ENCODE measurements at regions not wholly inside any gene's neighbourhood (a gene's known extent, or its start where the extent isn't known, plus 50 kb on each side); places are given as distances from the start of the nearest gene placed in this dataset.
A peak's percentile ranks its signal among the peaks of the same experiment; 100 is the strongest.
"Not testable (repeated sequence)": the region's sequence is repeated elsewhere in the genome, so short reads cannot be mapped to it uniquely, and the experiment has no call there.

DNA sequence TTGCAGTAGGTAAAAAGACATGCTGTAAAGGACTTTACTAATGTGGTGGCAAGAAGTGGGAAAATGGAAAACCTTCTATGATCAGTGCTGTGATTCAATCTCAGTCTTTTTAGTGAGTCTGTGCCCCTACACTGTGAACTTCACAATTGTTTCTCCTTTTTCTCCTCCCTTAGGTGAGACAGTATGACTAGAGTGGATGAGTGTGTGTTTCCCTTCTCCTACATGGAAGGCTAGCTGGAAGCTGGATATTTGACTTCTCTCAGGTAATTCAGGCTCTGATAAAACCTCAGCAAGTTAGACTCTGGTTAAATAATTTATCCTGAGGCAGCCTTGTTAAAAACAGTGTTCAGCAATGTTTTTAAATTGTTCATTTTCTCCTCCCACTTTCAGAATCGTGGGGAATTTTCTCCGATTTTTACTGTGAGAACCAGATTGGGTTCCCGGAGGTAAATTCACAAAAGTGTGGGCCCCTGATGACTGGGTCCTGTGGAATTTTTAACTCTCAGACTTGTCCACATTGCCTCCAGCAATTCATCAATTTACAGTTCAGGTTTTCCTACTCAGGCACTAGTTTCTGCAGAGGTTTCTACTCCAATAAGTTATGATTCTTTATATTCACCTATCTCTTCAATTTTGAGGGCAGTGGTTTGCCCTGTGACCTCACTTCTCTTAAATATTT lies 149.1 kb upstream of the PIK3R1 start:
- DNase-seq = no peak

DNA sequence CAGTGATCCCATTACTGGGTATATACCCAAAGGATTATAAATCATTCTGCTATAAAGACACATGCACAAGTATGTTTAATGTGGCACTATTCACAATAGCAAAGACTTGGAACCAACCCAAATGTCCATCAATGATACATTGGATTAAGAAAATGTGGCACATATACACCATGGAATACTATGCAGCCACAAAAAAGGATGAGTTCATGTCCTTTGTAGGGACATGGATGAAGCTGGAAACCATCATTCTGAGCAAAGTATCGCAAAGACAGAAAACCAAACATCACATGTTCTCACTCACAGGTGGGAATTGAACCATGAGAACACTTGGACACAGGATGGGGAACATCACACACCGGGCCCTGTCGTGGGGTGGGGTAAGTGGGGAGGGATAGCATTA lies 150.2 kb upstream of the PIK3R1 start:
- not testable (repeated sequence) for DNase-seq

DNA sequence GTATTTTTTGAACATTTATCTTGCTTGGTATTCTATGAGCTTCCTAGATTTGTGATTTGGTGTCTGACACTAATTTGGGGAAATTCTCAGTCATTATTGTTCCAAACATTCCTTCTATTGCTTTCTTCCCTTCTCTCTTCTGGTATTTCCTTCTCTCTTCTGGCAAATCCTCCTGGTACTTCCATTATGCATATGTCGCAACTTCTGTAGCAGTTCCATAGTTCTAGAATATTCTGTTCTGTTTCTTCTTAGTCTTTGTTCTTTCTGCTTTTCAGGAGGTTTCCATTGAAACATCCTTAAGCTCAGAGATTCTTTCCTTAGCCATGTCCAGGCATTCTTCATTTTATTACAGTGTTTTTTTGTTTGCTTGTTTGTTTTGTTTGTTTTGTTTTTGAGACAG lies 155.2 kb upstream of the PIK3R1 start:
- DNase-seq = no peak

DNA sequence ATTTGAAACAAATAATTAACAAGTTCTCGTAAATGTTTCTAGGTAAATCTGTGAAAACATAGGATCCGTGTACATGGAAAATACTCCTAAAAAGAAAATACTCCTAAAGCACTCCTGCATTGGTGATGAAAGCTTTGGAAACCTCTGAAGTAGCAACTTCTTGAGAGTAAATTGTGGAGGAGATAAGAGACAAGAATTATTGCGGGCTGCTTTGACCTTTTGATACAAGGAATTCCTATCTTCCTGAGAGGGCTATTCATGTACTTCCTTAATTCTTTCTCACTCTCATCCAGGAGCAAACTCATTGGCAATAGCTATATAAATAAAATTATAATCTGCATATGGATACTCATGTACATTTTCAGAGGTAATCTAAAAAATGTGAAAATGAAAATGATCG lies 158.4 kb upstream of the PIK3R1 start:
- DNase-seq = no peak

DNA sequence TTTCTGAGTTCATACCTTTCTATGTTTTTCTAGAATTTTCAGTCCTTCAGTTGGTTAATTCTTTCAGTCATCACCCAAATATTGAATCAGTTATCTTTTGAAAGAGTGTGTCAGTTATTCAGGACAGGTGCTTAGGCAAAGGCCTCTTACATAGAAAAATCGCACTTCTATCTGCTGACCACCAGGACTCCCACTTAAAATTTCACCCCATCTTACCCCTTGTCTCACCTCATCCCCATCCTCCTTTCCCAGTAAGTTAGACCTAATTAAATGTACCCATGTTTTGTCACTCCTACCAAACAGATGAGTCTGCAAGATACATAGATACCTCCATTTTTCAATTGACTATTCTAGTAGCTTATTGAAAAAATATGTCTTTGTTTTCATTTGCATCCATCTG lies 159.9 kb upstream of the PIK3R1 start:
- no peak for DNase-seq

DNA sequence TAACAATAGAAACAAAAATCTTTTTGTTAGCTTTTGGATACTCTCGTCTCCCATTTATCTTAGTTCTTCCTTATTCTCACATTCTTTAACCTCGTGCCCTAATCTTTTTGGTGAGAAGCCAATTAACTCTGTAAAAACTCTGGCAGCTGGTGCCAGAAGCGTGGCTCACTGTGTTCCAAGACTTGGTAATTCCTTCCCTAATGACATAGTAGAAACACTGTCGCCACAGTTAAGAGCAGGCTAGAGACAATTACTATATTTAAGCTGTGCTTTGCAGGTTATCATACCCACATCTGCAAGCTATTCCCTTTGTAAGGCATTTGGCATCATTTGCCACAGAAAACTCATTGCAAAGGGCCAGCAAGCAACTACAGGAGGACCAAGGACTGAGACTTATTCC lies 160.9 kb upstream of the PIK3R1 start:
- no peak for DNase-seq

DNA sequence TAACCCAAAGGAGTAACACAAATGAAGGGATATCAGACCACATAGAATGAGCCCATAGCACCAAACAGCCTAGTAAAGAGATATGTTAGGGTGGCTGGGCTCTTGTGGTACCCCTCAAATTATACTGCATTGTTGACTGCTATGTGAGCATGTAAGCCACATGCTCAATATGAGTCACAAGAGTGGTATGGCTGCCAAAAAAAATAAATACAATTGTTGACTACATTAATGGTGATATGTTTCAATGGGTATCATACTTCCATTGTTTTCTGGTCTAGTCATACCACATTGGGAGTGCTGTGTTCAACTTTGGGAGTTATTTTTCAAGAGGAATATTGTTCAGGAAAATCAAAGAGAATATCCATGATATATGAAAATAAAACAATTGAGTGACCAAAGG lies 162.4 kb upstream of the PIK3R1 start:
- DNase-seq = no peak

DNA sequence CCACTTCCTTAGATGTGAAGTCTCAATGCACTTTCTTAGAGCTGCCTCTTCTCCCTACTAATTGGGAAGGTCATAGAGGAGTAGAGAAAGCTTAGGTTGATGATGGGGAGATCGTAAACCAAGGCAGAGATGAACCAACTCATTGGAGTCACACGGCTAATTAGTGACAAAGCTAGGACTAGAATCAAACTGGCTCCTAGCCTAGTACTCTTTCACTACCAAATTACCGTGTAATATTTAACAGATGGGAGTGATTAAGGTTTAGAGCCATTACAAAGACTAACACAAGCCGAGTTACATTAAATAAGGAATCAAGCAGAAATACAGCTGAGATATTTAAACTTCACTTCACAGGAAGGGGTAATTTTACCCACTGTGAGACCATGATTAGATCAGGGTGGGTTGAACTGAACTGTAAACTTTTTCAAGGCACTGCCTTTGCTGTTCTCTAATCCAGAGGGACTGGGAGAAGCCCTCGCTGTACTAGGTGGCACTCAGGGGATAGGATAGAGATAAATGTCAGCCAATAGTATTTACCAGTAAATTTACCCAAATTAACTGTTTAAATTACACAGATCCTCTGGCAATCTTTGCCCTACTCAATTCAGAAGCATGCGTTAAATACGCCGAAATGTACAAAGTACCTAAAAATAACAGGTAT lies 166.4 kb upstream of the PIK3R1 start:
- no peak for DNase-seq

DNA sequence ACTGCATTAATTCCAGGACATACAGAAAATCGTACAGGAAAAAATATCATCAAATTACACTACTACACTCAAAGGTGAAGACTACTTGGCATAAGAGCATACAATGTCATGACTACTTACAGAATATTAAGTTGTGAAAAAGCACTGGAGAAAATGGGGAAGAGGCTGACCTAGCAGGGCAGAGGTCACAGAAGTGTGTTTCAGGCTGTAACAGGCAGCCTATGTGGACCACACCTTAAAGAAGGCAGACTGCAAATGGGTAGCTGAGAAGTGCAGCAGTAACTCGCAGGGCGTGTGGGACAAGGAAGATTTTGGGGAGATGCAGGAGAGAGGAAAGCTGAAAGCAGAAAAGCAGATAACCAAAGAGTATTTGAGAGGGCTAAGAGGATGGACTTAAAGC lies 167.0 kb upstream of the PIK3R1 start:
- peak in 1 of 2 donors; percentile 21 for DNase-seq

DNA sequence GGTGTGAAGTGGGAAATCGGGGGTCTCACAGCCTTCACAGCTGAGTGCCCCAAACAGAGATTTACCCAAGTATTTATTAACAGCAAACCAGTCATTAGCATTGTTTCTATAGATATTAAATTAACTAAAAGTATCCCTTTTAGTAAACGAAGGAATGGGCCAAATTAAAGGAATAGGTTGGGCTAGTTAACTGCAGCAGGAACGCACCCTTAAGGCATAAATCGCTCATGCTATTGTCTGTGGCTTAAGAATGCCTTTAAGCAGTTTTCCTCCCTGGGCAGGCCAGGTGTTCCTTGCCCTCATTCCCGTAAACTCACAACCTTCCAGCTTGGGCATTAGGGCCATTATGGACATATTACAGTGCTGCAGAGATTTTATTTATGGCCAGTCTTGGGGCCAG lies 167.5 kb upstream of the PIK3R1 start:
- DNase-seq = not testable (repeated sequence)

DNA sequence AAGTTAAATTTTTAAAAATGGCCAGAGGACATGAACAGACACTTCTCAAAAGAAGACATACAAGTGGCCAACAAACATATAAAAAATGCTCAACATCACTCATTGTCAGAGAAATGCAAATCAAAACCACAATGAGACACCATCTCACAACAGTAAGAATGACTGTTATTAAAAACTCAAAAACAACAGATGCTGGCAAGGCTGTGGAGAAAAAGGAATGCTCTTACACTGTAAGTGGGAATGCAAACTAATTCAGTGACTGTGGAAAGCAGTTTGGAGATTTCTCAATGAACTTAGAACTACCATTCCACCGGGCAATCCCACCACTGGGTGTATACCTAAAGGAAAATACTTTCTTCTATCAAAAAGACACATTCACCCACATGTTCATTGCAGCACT lies 168.5 kb upstream of the PIK3R1 start:
- DNase-seq = no peak

DNA sequence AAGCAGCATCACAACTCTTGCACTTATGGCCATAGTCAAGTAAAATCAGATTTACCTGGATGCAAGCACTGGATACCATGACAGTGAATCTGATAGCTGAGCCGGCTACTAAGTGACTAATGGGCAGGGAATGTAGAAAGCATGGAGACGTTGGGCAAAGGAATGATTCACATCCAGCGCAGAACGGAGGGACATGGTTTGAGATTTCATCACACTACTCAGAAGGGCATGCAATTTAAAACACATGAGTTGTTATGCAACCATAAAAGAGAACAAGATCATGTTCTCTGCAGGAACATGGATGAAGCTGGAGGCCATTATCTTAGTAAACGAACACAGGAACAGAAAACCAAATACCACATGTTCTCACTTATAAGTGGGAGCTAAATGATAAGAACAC lies 169.1 kb upstream of the PIK3R1 start:
- peak in 1 of 2 donors; percentile 54 for DNase-seq

DNA sequence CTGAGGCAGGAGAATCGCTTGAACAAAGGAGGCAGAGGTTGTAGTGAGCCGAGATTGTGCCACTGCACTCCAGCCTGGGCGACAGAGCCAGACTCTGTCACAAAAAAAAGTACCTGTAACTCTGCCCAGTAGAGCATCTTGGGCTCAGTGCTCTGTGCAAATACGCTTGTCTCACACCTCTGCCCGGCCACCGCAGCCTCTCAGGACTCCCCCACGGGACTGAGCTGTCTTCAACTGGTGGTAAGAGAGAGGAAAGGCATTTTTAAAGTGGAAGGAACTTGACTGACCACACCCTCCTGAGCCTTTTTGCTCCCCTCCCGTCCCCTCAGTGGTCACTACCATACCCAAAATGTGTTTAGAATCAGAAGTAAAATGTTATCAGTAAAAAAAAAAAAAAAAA lies 174.3 kb upstream of the PIK3R1 start:
- peak in 1 of 2 donors; percentile 68 for DNase-seq

DNA sequence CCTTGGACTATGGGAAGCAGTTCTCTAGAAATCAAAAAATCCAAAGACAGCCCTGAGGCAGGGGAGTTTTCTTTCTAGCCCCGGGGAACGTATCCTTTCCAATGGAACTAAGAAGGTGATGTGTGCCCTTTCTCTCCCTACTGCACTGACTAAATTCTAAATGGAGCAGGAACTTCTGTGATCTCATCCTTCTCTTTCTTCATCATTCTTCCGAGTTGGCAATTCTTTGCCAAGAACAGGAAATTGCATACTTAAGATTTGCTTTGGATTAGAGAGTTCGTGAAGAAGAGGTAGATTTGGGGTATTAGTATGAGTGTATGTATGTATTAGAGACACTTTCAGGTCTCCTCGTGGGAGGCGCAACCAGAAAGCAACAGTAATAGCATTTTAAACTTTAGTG lies 178.0 kb upstream of the PIK3R1 start:
- no peak for DNase-seq

DNA sequence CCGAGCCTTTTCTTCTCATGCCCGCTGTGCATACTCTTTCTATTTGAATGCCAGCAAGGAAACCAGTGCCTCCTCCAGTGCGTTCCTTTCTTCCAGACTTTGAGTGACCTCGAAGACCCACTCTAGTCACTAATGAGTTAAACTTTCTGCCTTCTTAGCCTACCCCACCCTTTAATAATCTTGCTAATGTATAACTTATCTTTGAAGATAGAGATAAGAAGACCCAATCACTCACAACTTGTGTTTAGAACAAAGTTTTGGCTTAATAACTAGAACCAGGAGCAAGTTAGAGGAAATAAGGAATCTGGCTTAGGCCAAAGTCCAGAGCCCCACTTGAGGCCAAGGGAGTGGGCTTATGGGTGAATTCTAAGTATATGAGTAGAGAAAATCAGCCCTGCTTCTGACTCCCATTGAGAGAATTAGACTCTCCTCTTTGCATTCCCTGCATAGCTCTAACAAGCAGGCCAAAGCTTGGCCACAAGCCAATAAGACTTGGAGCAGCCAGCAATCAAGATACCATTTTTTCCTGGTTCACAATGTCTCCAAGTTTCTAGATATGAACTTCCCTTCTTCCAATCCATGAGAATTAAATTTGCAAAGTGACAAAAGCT lies 181.5 kb upstream of the PIK3R1 start:
- no peak for DNase-seq

DNA sequence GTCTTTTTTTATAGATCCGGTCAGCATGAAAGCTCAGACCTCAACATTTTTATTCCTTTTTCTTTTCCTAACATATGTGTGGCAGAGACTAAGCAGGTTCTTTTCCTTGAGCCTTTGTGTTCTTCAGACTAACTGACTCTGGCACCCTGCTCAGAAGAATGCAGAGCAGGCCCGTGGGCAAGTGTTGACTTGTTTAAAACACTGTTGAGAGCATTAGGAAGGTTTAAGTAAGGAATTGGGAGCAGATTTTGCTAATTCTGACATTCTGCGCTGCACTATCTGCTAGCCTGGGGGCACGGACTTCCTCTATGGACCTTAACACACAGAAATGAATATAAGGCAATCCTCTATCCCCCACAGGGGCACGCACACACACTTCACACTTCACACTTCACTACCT lies 182.5 kb upstream of the PIK3R1 start:
- no peak for DNase-seq

DNA sequence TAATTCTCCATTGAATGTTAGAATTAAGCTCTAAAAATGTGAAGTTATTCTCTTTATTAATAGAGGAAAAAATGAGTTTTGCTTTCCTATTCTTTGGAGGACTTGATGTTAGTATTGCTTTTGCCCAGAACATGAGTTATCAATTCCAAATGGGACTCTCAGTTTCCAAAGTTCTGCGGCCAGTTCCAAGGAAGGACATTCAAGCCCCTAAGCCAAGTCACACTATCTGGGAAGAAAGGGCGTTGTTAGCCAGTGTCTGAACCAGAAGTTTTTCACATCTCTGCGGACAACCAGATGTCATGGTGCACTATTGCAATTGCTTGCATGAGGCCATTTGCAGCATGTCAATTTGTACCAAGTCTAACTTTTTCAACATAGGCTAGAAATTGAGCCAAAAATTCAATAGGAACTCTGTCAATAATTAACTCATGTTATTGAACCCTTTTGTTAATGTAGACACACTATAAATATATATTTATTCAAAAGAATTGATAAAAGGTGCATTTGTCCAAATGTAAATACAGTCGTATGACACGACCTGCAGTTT lies 183.3 kb upstream of the PIK3R1 start:
- DNase-seq = no peak

DNA sequence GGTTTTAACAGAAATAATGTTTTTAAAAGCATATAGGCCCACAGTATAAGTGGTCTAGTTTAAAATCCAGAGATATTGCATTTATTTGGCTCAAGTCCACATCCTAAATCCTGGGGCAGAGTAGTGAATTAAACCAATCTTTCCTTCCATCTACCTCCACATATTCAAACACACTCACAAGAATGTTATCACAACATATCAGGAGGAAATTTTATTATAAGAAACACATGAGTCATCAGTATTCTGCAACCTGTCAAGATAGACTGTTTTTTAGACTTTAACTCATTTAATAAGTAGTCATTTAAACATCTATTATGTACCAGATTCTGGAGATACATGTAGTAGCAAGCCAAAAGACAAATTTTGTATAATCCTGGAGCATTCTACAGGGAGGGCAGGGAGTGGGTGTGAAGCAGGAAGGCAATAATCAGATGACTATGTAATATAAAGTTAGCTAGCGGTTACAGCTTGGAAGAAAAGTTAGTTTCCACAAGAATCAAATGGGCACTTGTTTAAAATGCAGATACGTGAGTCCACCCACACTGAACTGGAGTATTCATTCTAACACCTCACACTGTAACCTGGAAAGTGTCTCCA lies 187.3 kb upstream of the PIK3R1 start:
- DNase-seq = no peak

DNA sequence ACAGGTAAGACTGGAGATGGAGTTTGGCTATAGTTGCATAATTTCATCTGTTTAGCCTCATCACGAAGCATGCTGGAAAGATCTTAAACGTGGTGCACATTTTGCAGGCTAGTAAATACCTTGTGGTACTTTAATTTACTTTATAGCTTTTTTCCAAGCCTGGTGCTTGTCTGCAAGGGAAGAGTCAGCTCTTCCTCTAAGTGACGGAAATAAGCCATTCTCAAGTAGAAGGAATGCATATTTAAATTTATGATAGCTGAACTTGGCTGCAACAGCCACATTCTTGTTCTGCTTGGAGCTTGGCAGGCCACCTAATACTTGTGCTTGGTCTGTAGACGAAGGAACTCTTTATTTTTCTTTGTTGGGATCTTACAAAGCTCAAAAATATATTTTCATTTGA lies 188.0 kb upstream of the PIK3R1 start:
- DNase-seq = no peak

DNA sequence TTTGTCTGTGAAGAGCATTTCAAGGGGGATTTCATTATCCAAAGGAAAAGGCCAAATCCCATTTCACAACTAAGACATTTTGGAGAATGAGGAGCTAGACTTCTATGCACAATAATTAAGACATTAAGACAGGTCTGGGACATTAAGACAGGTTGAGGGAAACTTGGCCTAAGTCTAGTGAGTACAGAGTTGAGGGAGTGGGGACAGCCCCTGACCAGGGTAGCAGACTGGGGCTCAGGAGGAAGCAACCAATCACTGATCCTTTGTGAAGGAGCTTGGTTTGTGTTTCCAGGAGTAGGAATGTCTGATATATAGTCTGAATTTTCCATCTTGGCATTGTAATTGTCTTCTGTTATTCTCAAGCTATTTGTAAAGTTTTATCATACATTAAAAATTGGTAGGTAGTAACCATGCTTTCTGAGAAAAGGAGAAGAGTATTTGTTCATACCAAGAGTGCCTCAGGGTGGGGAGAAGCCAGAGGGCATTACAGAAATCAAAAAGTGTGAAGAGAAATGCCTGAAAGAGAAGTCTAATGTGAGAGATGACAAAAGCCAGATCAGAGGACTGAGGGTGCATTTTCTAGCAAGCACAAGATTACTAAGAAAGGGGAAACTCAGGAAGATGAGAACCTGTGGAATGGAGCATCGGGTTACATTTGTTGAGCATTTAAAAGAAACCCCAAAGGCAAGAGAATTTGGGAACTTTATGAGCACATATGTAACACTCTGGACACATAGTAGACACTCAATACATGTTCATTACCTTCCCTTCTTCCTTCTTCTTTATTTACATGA lies 189.3 kb upstream of the PIK3R1 start:
- DNase-seq = no peak

DNA sequence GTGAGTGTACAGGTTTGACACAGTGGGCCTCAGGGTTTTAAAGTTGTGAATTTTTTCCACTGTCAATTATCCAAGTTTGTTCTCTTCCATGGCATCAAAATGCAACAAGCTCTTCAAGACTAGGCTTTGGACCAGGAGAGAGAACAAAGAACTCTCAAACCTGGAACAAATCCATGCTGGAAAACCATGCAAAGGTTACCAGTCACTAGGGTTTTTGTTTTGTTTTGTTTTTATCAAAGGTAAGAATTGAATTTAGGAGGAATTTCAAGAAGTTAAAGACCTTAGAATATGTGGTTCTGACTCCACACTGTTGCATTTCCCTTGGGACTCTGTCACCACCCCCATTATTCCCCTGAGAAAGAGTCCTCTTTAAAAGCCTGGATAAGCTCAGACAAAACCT lies 191.1 kb upstream of the PIK3R1 start:
- DNase-seq = no peak

DNA sequence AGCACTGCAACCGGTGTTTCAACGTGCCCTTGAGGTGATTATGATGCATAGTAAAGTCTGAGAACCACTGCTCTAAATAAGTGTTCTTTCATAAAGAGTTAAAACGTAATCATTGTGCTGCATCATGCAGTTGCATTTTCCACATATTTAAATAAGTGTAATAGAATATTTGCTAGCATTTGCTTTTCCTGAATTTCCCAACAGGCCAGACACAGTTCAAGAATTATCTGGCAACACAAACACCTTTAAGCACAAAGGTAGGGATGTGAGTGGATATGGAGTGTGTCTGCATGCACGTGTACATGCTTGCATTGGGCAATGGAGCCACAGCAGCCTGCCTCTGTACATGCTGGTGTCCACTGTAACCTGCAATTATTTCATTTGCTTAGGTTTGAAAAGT lies 193.6 kb upstream of the PIK3R1 start:
- DNase-seq = no peak

DNA sequence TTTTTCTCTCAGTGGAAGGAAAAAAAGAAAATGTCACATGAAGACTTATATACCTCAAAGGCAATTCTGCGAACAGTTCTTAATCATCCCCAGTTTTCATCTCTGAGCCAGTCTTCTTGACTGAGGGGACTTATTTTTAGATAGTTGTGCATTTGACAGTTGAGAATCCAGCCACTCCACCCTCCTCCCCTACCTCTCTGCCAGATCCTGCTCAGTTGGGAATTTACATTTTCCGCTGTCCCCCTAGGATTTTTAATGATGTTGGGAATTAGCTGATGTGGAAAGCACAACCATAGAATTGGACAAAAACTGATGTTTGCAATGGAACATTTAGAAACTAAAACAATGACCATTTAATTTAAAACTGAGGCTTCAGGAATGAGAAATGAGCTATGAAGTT lies 194.3 kb upstream of the PIK3R1 start:
- DNase-seq = no peak

Measured in CD4-positive, alpha-beta T cell treated with Interleukin-4 for 1 hour (primary cell).